ENCODE measurements at regions not wholly inside any gene's neighbourhood (a gene's known extent, or its start where the extent isn't known, plus 50 kb on each side); places are given as distances from the start of the nearest gene placed in this dataset.

DNA sequence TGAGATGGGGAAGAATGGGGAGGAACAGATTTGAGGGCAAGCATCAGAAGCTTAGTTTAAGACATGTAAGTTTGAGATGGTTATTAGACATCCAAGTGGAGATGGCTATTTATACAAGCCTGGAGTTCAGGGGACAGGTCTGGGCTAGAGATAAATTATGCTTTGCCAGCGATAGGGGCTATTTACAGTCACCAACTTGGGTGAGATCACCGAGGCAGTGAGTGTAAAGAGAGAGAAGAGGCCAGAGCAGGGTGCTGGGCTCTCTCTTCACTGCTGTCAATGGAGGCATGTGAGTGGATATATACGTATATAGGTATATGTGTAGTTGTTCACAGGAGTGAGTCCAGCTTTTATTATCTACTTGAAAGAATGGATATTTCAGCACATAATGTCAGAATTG, 81.0 kb downstream of the QPCT start:
- Histone ChIP-seq H3K27me3 (ENCODE audit: insufficient read depth, low read depth) (no peaks in the 10 kb centered on the region), H3K36me3 (ENCODE audit: insufficient read depth) (no peaks in the 10 kb centered on the region), H3K9ac (no peak overlapping the region), H4K20me1 (ENCODE audit: insufficient read depth) (no peaks in the 10 kb centered on the region), H3K27ac (no peak overlapping the region), H3K4me2 (no peak overlapping the region), H3K4me3 (IDR thresholded peaks at IDR 0.05; ENCODE audit: insufficient read depth, low read depth, low read length) (no peak overlapping the region), H2AFZ (ENCODE audit: low read depth) (no peak overlapping the region), H3K79me2 (ENCODE audit: insufficient read depth, low read depth) (no peaks in the 10 kb centered on the region), H3K4me1 (ENCODE audit: low read depth, poor library complexity, severe bottlenecking) (no peaks in the 10 kb centered on the region)
- TF ChIP-seq, protein P1, sequence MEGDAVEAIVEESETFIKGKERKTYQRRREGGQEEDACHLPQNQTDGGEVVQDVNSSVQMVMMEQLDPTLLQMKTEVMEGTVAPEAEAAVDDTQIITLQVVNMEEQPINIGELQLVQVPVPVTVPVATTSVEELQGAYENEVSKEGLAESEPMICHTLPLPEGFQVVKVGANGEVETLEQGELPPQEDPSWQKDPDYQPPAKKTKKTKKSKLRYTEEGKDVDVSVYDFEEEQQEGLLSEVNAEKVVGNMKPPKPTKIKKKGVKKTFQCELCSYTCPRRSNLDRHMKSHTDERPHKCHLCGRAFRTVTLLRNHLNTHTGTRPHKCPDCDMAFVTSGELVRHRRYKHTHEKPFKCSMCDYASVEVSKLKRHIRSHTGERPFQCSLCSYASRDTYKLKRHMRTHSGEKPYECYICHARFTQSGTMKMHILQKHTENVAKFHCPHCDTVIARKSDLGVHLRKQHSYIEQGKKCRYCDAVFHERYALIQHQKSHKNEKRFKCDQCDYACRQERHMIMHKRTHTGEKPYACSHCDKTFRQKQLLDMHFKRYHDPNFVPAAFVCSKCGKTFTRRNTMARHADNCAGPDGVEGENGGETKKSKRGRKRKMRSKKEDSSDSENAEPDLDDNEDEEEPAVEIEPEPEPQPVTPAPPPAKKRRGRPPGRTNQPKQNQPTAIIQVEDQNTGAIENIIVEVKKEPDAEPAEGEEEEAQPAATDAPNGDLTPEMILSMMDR (conservative IDR thresholded peaks at IDR 0.05; ENCODE audit: low read depth, low read length), result no peak

DNA sequence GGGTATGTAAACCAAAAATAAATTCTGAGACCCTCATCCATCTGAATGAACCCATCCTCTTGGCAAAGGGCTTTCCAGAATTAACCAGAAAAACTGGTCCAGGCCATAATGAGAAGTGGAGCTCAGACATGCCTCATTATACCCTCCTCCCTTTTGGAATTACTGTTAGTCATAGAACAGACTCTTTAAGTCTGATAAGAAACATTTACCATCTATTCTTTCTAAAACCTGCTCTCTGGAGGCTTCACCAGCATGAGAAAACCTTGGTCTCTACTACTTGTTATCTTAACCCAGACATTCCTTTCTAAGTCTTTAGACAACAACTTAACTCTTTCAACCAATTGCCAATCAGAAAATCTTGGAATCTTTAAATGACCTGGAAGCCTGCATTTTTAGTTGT, 82.8 kb downstream of the QPCT start:
- Histone ChIP-seq H3K4me1 (ENCODE audit: low read depth, poor library complexity, severe bottlenecking) (no peaks in the 10 kb centered on the region), H3K36me3 (ENCODE audit: insufficient read depth) (no peaks in the 10 kb centered on the region), H3K79me2 (ENCODE audit: insufficient read depth, low read depth) (no peaks in the 10 kb centered on the region), H3K27me3 (ENCODE audit: insufficient read depth, low read depth) (no peaks in the 10 kb centered on the region), H3K27ac (no peak overlapping the region), H2AFZ (ENCODE audit: low read depth) (no peak overlapping the region), H3K4me2 (no peak overlapping the region), H4K20me1 (ENCODE audit: insufficient read depth) (no peaks in the 10 kb centered on the region), H3K9ac (no peak overlapping the region), H3K4me3 (IDR thresholded peaks at IDR 0.05; ENCODE audit: insufficient read depth, low read depth, low read length) (no peak overlapping the region)
- TF ChIP-seq, protein P1 (conservative IDR thresholded peaks at IDR 0.05; ENCODE audit: low read depth, low read length), result no peak

DNA sequence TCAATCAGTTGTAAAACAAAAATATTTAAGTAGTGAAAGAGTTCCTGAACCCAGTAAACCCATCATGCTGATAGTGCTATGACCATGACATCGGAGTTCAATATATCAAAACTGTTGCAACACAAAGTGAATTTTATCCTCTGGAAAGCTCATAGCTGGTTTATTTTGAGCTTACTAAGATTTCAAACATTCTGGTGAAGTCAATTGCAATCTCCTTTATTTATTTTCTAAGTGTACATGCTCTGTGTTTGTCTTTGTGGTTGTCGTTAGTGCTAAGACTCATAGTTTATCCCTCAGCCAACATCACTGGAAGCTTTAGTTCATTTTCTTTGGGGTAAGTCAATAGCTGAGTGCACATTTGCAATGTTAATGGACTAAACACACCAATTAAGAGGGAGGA, 91.9 kb downstream of the QPCT start:
- H2AFZ ChIP-seq (ENCODE audit: low read depth), result no peak overlapping the region
- TF ChIP-seq, protein P1 (conservative IDR thresholded peaks at IDR 0.05; ENCODE audit: low read depth, low read length), result no peak
- H3K36me3 ChIP-seq (ENCODE audit: insufficient read depth), result no peaks in the 10 kb centered on the region
- H3K9ac ChIP-seq, result no peak overlapping the region
- H4K20me1 ChIP-seq (ENCODE audit: insufficient read depth), result no peaks in the 10 kb centered on the region
- H3K27ac ChIP-seq, result no peak overlapping the region
- H3K79me2 ChIP-seq (ENCODE audit: insufficient read depth, low read depth), result no peaks in the 10 kb centered on the region
- no peak overlapping the region for H3K4me2 ChIP-seq
- no peak overlapping the region for H3K4me3 ChIP-seq (IDR thresholded peaks at IDR 0.05; ENCODE audit: insufficient read depth, low read depth, low read length)
- H3K27me3 ChIP-seq (ENCODE audit: insufficient read depth, low read depth), result no peaks in the 10 kb centered on the region
- no peaks in the 10 kb centered on the region for H3K4me1 ChIP-seq (ENCODE audit: low read depth, poor library complexity, severe bottlenecking)

DNA sequence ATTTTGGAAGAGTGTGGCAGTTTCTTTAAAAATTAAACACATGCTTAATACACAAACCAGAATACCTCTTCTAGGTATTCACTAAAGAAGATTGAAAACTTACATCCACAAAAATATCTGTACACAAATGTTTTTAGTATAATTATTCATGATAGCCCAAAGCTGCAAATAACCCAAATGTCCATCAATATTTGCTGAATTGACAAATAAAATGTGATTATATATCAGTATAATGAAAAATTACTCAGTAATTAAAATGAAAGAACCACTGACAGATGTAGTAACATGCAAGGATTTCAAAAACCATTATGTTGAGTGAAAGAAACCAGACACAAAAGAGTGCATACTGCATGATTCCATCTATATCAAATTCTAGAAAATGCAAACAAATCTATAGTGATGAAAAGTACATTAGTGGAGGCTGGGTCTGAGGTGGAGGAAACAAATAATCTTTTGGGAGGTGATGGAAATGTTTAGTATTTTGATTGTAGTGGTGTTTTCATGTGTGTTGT, 94.8 kb downstream of the QPCT start:
- no peaks in the 10 kb centered on the region for H3K36me3 ChIP-seq (ENCODE audit: insufficient read depth)
- TF ChIP-seq, protein P1 (conservative IDR thresholded peaks at IDR 0.05; ENCODE audit: low read depth, low read length), result no peak
- no peaks in the 10 kb centered on the region for H3K79me2 ChIP-seq (ENCODE audit: insufficient read depth, low read depth)
- no peak overlapping the region for H3K27ac ChIP-seq
- no peak overlapping the region for H3K4me3 ChIP-seq (IDR thresholded peaks at IDR 0.05; ENCODE audit: insufficient read depth, low read depth, low read length)
- no peak overlapping the region for H2AFZ ChIP-seq (ENCODE audit: low read depth)
- no peak overlapping the region for H3K4me2 ChIP-seq
- H4K20me1 ChIP-seq (ENCODE audit: insufficient read depth), result no peaks in the 10 kb centered on the region
- no peaks in the 10 kb centered on the region for H3K4me1 ChIP-seq (ENCODE audit: low read depth, poor library complexity, severe bottlenecking)
- no peak overlapping the region for H3K9ac ChIP-seq
- H3K27me3 ChIP-seq (ENCODE audit: insufficient read depth, low read depth), result no peaks in the 10 kb centered on the region
